ENCODE measurements at regions not wholly inside any gene's neighbourhood (a gene's known extent, or its start where the extent isn't known, plus 50 kb on each side); places are given as distances from the start of the nearest gene placed in this dataset.

- DNase-seq (ENCODE audit: insufficient read length, low spot score) (no peak), FAIRE-seq (no peak)
- TF ChIP-seq POLR2A (IDR thresholded peaks at IDR 0.05; ENCODE audit: low read depth, low read length): no peak
Measured at GRCh38 chr11:15551901-15552851, 437.5 kb downstream of the INSC start.

GRCh38 chr11:15555161-15555560 lies 440.4 kb downstream of the INSC start:
- no peak for TF ChIP-seq POLR2A (IDR thresholded peaks at IDR 0.05; ENCODE audit: low read depth, low read length)
- no peak for DNase-seq (ENCODE audit: insufficient read length, low spot score)

GRCh38 chr11:15557457-15558230 lies 442.9 kb downstream of the INSC start:
- FAIRE-seq (no peak), DNase-seq (ENCODE audit: insufficient read length, low spot score) (no peak)
- no peak for TF ChIP-seq POLR2A (IDR thresholded peaks at IDR 0.05; ENCODE audit: low read depth, low read length)

More at GRCh38 chr11:15555161-15555560, 440.4 kb downstream of the INSC start:
- no peak for FAIRE-seq

GRCh38 chr11:15558513-15559181 lies 443.9 kb downstream of the INSC start:
- no peak for TF ChIP-seq POLR2A (IDR thresholded peaks at IDR 0.05; ENCODE audit: low read depth, low read length)
- FAIRE-seq (no peak), DNase-seq (ENCODE audit: insufficient read length, low spot score) (no peak)

GRCh38 chr11:15560689-15561467 lies 446.2 kb downstream of the INSC start:
- no peak for FAIRE-seq
- DNase-seq (ENCODE audit: insufficient read length, low spot score): no peak
- TF ChIP-seq POLR2A (IDR thresholded peaks at IDR 0.05; ENCODE audit: low read depth, low read length): no peak

GRCh38 chr11:15562230-15562629 lies 447.5 kb downstream of the INSC start:
- no peak for TF ChIP-seq POLR2A (IDR thresholded peaks at IDR 0.05; ENCODE audit: low read depth, low read length)
- no peak for FAIRE-seq

GRCh38 chr11:15563054-15563453 lies 448.3 kb downstream of the INSC start:
- no peak for FAIRE-seq
- TF ChIP-seq POLR2A (IDR thresholded peaks at IDR 0.05; ENCODE audit: low read depth, low read length): no peak
- DNase-seq (ENCODE audit: insufficient read length, low spot score): no peak

More at GRCh38 chr11:15562230-15562629, 447.5 kb downstream of the INSC start:
- DNase-seq (ENCODE audit: insufficient read length, low spot score): no peak

GRCh38 chr11:15565880-15566279 lies 451.2 kb downstream of the INSC start:
- TF ChIP-seq POLR2A (IDR thresholded peaks at IDR 0.05; ENCODE audit: low read depth, low read length): no peak
- no peak for FAIRE-seq
- no peak for DNase-seq (ENCODE audit: insufficient read length, low spot score)

GRCh38 chr11:15568440-15568839 lies 453.7 kb downstream of the INSC start:
- FAIRE-seq: no peak
- no peak for DNase-seq (ENCODE audit: insufficient read length, low spot score)
- no peak for TF ChIP-seq POLR2A (IDR thresholded peaks at IDR 0.05; ENCODE audit: low read depth, low read length)

GRCh38 chr11:15569305-15570025 lies 454.7 kb downstream of the INSC start:
- no peak for FAIRE-seq
- no peak for TF ChIP-seq POLR2A (IDR thresholded peaks at IDR 0.05; ENCODE audit: low read depth, low read length)
- no peak for DNase-seq (ENCODE audit: insufficient read length, low spot score)

GRCh38 chr11:15575409-15575808 lies 460.7 kb downstream of the INSC start:
- FAIRE-seq (no peak), DNase-seq (ENCODE audit: insufficient read length, low spot score) (no peak)
- TF ChIP-seq POLR2A (IDR thresholded peaks at IDR 0.05; ENCODE audit: low read depth, low read length): no peak

GRCh38 chr11:15576769-15577168 lies 462.0 kb downstream of the INSC start:
- FAIRE-seq: no peak

GRCh38 chr11:15577519-15577918 lies 462.8 kb downstream of the INSC start:
- TF ChIP-seq POLR2A (IDR thresholded peaks at IDR 0.05; ENCODE audit: low read depth, low read length): no peak
- no peak for DNase-seq (ENCODE audit: insufficient read length, low spot score)
- FAIRE-seq: no peak

More at GRCh38 chr11:15576769-15577168, 462.0 kb downstream of the INSC start:
- no peak for DNase-seq (ENCODE audit: insufficient read length, low spot score)
- TF ChIP-seq POLR2A (IDR thresholded peaks at IDR 0.05; ENCODE audit: low read depth, low read length): no peak

Measured in H54 (cell line).